ENCODE measurements at regions not wholly inside any gene's neighbourhood (a gene's known extent, or its start where the extent isn't known, plus 50 kb on each side); places are given as distances from the start of the nearest gene placed in this dataset.

DNA sequence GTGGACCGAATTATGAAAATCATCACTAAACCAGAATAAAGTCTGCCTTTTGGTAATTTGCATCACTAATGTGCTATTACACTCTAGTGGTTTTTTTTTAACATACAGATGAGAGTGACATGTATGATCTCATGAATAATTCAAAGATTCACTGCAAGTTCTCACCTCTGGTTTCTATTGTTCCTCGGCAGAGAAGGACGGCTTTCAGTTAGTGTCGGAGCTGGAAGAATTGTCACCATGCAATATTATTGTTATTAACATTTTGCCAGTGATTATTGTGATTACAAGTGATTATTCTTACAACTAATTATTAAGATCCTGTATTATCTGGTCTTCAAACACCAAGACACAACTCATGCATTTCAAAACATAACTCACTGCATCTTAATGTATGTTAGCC is 366.6 kb upstream of the RPS23 start:
- TF ChIP-seq, protein P1, sequence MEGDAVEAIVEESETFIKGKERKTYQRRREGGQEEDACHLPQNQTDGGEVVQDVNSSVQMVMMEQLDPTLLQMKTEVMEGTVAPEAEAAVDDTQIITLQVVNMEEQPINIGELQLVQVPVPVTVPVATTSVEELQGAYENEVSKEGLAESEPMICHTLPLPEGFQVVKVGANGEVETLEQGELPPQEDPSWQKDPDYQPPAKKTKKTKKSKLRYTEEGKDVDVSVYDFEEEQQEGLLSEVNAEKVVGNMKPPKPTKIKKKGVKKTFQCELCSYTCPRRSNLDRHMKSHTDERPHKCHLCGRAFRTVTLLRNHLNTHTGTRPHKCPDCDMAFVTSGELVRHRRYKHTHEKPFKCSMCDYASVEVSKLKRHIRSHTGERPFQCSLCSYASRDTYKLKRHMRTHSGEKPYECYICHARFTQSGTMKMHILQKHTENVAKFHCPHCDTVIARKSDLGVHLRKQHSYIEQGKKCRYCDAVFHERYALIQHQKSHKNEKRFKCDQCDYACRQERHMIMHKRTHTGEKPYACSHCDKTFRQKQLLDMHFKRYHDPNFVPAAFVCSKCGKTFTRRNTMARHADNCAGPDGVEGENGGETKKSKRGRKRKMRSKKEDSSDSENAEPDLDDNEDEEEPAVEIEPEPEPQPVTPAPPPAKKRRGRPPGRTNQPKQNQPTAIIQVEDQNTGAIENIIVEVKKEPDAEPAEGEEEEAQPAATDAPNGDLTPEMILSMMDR (IDR thresholded peaks at IDR 0.05; ENCODE audit: borderline replicate concordance, extremely low read depth, low read length, poor library complexity, severe bottlenecking) = no peak
- no peak for TF ChIP-seq EZH2 (IDR thresholded peaks at IDR 0.05; ENCODE audit: borderline replicate concordance, low read depth, low read length, severe bottlenecking)

Measured in DND-41 (cell line).